NCI-H2107 treated with DMSO at 0.1 percent for 48 hours (cell line): ENCODE measurements at regions not wholly inside any gene's neighbourhood (a gene's known extent, or its start where the extent isn't known, plus 50 kb on each side); places are given as distances from the start of the nearest gene placed in this dataset.

ENCODE experiments used
- DNase-seq: peaks from one replicate; lab custom pipeline; 2025; ENCODE audit not compliant: unreplicated experiment; lab: John Stamatoyannopoulos, UW

- no peak for DNase-seq
These were observed 133.8 kb upstream of the KCNH7 start for GRCh38 chr2:162972383-162972782.

- DNase-seq, result no peak
These were observed 129.7 kb upstream of the KCNH7 start for GRCh38 chr2:162968306-162968705.

GRCh38 chr2:162967811-162968210, 129.2 kb upstream of the KCNH7 start:
- DNase-seq, result no peak

GRCh38 chr2:162967147-162967546, 128.6 kb upstream of the KCNH7 start:
- no peak for DNase-seq

- DNase-seq, result no peak
These were observed 126.6 kb upstream of the KCNH7 start for GRCh38 chr2:162965191-162965590.

GRCh38 chr2:162964513-162964912, 125.9 kb upstream of the KCNH7 start:
- DNase-seq, result no peak

GRCh38 chr2:162963156-162963555, 124.6 kb upstream of the KCNH7 start:
- no peak for DNase-seq

- DNase-seq, result no peak
These were observed 107.2 kb upstream of the KCNH7 start for GRCh38 chr2:162945785-162946184.

- no peak for DNase-seq
These were observed 99.8 kb upstream of the KCNH7 start for GRCh38 chr2:162938387-162938786.

GRCh38 chr2:162934191-162934590, 95.6 kb upstream of the KCNH7 start:
- no peak for DNase-seq

- no peak for DNase-seq
These were observed 93.8 kb upstream of the KCNH7 start for GRCh38 chr2:162932416-162932815.

- no peak for DNase-seq
These were observed 91.0 kb upstream of the KCNH7 start for GRCh38 chr2:162929571-162929970.

GRCh38 chr2:162928356-162928755, 89.8 kb upstream of the KCNH7 start:
- DNase-seq, result no peak

- no peak for DNase-seq
These were observed 88.3 kb upstream of the KCNH7 start for GRCh38 chr2:162926907-162927306.

- no peak for DNase-seq
These were observed 87.9 kb upstream of the KCNH7 start for GRCh38 chr2:162926501-162926900.

GRCh38 chr2:162925595-162925994, 87.0 kb upstream of the KCNH7 start:
- no peak for DNase-seq

- DNase-seq, result no peak
These were observed 80.5 kb upstream of the KCNH7 start for GRCh38 chr2:162919111-162919510.

- no peak for DNase-seq
These were observed 79.1 kb upstream of the KCNH7 start for GRCh38 chr2:162917626-162918025.

GRCh38 chr2:162916286-162916801, 77.8 kb upstream of the KCNH7 start:
- DNase-seq, result no peak

- DNase-seq, result no peak
These were observed 77.3 kb upstream of the KCNH7 start for GRCh38 chr2:162915858-162916257.

- DNase-seq, result no peak
These were observed 75.6 kb upstream of the KCNH7 start for GRCh38 chr2:162914161-162914560.

- no peak for DNase-seq
These were observed 74.2 kb upstream of the KCNH7 start for GRCh38 chr2:162912787-162913186.

GRCh38 chr2:162908567-162908966, 70.0 kb upstream of the KCNH7 start:
- no peak for DNase-seq
